NCI-H1048 (cell line): ENCODE measurements at regions not wholly inside any gene's neighbourhood (a gene's known extent, or its start where the extent isn't known, plus 50 kb on each side); places are given as distances from the start of the nearest gene placed in this dataset.
"Not testable (repeated sequence)": the region's sequence is repeated elsewhere in the genome, so short reads cannot be mapped to it uniquely, and the experiment has no call there.

Experiments used
- DNase-seq: peaks from one replicate; lab custom pipeline; 2025; lab: John Stamatoyannopoulos, UW

DNA sequence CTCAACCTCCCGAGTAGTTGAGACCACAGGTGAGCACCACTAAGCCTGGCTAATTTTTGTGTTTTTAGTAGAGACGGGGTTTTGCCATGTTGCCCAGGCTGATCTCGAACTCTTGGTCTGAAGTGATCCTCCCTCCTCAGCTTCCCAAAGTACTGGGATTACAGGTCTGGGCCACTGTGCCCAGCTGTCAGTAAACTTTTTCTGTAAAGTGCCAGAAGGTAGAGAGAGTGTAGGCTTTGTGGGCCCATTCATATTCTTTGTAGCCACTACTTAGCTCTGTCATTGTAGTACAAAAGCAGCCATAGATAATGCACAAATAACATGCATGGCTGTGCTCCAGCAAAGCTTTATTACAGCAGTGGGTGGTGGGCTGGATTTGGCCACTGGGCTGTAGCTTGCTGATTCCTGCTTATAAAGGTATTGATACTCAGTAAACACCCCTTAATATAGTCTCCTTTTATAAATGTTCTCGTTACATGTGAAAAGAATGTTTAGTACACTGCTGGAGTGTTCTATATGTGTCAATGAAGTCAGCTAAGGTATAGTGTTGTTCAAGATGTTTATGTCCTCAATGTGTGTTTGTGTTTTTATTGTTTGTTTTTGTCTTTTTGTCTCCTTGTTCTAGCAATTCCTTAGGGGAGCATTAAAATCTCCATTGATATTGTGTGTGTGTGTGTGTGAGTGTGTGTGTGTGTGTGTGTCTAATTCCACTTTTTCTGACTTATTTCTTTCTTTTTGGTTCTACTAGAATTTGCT is 644.7 kb upstream of the DPP6 start:
- no peak for DNase-seq

GRCh38 chr7:153408360-153409335 is 643.5 kb upstream of the DPP6 start:
- no peak for DNase-seq

GRCh38 chr7:153409567-153410342 is 642.4 kb upstream of the DPP6 start:
- DNase-seq, result not testable (repeated sequence)

DNA sequence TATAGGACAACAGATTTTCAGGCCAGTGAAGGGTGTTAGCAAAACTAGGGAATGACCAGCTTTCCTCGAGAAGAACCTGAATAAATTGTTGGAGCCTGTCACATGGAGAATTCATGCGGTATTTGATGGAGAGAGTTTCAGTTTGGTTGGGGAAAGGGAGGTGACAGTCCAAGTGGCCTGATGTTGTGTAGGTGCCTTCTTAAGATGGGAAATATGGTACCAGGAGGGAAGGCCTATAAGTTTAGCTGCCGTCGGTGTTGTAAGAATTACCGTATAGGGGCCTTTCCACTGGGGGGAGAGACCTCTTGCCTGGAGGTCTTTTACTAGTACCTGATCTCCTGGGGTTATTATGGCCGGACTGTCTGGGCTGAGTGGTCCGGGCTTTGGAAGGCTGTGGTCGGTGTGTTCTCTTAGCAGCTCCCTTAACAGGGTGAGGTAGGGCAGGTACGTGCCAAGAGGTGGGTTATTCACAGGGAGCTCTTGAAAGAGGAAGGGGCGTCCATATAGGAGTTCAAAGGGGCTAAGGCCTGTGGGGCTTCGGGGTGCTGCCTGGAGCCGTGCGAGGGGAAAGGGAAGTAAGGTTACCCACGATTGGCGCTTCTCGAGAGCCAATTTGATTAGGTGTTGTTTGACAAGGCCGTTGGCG is 641.1 kb upstream of the DPP6 start:
- DNase-seq, result not testable (repeated sequence)

DNA sequence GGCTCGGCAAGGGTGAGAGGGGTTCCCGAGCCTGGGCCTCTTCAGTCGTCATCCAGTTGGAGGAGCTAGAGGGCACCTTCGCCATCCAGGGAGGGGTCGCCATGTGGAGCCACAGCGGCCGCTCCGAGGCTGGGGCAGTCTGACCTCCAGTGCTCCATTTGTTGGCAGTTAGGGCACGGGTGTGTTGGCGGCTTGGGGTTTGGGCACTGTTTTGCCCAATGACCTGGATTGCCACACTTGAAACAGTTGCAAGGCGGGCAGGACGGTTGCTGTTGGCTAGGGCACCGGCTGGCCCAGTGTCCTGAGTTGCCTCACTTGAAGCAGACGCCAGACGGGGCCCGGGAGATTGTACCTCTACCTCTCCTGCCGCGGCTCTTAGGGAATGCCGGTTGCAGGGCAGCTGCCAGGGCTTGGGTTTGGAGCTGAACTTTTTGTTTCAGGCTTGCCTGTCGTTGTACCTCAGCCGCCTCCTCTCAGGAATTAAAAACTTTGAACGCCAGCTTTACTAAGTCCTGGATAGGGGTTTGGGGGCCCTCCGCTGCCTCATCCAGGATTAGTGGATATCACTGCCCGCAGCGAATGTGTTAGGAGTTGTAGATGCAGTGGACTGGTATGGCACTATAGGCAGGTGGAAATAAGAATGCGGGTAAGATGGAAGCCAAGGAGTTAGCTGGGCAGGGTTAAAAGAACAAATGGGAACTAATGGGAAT is 639.9 kb upstream of the DPP6 start:
- not testable (repeated sequence) for DNase-seq

DNA sequence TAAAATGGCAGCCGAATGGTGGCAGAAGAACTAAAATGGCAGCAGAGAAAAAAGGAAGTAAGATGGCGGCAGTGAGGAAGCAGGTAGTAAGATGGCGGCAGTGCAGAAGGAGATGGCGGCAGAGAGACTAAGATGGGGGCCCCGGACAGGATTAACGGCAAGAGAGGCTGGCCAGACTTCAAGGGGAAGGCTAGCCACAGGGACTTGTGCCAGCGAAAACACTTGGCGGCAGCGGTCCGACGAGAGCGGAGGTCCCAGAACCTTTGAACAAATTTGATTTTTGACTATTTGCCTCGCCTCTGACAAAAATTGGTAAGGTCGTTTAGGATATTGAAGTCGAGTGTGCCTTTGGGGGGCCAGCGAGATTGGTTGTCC is 639.4 kb upstream of the DPP6 start:
- not testable (repeated sequence) for DNase-seq

DNA sequence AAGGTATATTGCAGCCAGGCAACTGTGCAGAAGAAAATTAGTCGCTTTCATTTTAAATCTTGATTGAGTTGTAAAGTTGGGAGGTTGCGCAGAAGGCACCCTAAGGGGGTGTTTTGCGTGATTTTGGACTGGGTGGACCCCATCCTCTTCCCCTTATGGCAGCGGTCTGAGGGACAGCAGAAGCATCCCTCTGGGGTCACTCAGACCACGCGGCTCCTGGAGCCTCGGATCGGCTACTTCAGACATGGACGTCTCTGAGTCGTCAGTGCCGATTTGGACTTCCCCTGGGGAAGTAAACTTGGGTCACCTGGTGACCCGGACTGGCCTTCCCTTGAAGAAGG is 639.0 kb upstream of the DPP6 start:
- no peak for DNase-seq

DNA sequence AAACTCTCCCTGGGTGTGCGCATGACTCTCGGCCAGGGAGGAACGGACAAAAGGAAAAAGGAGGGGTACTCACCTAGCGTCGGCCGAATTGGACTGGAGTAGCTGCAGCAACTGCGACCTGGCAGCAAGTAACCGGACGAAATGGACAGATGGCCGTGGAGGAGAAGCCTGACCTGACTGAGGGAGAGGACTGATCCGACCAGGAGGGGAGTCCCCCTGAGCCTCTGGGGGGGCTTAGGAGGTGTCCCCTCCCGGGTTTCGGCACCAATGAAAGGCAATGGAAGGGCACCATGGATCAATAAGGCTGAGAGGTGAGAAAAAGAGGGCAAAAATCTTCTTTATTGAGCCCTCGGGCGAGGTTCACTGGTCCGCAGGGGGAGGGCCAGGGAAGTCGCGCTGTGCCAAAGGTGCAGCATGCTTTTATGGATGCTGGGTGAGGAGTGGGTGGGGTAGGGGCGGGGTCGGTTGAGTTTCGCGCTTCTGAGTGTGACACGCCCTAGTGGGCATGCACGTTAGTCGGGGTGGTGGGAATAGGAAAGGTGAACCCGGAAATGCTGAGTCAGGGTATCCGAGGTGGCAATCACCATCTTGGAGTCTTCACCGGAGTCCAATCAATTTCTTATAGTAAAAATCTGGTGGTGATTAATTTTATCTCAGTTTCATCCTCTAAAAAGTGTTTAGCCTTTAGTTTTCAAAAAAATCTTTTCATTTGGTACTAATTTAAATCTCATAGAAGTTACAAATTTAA is 638.5 kb upstream of the DPP6 start:
- no peak for DNase-seq

DNA sequence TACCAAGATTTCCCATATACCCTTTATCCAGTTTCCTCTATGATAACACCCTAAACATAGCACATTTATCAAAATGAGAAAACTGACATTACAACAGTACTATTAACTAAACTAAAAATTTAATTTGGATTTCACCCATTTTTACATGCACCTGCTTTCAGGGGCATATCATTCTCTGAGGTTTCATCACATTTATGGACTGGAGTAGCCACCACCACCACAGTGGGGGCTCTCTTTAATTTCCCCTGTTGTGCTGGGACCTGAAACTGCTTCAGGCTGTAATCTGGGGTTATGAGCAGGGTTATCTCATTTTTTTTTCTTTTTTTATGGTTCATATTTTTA is 637.9 kb upstream of the DPP6 start:
- no peak for DNase-seq

DNA sequence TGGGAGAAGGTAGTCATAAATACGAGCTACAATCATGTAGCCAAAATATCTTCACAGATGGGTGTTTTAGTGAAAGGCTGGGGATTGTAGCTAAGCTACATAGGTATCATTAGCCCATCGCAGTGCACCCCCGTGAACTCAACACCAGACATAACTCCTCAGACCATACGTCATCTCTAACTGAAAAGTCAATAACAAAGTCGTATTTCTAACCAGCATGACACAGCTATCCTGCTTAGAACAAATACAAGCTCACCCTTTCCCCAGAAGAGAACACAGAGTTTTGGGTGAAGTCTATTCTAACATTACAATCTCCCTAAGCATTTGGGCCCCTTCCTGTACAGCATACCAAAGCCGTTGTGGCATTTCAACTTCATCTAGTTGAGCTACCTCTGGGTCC is 636.6 kb upstream of the DPP6 start:
- DNase-seq, result no peak

DNA sequence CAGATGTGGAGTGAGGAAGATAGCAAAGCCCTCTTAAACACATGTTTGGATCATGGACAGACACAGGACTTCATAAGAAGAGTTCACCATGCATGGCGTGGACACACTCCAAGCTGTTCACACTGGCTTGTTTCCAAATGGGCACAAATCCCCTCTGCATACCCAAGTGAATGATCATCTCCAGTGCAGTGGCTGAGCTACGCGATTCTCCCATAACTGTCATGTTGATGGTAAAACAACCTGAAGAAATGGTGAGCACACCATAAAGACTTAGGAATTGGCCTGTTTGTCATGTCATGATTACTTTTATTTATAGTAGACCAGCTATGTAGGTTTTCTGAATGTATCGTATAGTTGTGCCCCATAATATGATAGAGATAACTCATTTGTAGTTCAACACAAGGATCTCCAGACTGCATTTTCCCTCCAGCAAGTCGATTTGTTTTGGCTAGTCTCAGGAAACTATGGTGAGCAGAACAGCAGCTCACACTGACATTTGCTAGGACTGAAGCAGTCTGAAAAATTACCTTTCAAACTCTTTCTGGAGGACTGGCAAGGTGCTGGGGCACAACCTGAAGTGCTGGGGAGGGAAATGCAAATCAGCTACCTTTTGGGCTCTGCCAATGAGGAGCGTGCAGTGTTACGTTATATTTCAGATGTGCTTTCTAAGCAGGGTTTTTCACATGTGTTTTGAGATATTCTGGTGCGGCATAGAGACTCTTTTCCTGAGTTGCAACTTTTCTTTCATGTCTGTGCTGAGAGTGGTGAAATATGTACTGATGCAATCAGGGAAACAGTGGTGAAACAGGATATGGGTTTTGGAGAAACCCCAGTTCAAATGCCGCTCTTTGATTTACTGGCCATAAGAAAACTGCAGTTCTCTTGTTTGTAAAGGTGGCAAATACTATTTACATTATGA is 629.6 kb upstream of the DPP6 start:
- DNase-seq, result no peak

DNA sequence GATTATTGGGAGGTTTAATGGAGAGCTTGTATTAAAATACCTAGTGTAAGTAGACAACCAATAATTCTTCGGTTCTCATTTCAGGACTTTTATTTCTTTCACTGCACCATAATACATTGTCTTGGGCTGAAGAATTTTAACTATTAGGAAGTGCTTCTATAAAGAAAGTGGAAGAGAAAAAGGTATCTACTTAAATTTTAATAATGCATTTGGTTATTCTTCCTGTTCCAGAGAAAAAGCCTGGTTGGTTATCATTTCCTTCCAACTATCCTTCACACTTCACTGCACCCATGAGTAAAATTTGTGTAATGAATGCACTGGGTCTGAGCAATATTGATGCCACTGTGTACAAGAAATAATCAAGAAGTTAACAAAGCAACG is 629.0 kb upstream of the DPP6 start:
- no peak for DNase-seq

DNA sequence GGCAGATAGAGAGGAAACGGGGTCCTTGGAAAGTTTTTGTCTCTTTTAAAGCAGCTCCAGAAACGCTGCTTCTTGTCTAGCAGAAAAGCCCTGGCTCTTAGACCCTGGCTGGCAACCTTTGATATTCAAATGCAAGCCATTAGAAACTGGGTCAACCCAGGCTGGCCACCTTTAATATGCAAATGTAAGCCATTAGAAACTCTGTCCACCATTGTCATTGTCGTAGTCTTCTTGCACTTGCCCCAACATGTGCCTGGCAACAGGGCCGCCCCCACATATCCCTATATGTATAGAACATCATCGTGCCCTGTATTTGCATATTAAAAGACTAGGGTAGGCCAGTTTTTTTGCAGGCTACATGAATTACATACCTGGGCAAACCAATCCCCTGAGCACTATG is 621.3 kb upstream of the DPP6 start:
- DNase-seq, result peak; percentile 1

GRCh38 chr7:153432063-153432462 is 620.1 kb upstream of the DPP6 start:
- DNase-seq, result no peak

- no peak for DNase-seq
Measured at GRCh38 chr7:153433223-153433622, 619.0 kb upstream of the DPP6 start.

GRCh38 chr7:153440715-153441114 is 611.5 kb upstream of the DPP6 start:
- DNase-seq, result no peak

GRCh38 chr7:153443032-153443701 is 609.0 kb upstream of the DPP6 start:
- DNase-seq, result no peak

DNA sequence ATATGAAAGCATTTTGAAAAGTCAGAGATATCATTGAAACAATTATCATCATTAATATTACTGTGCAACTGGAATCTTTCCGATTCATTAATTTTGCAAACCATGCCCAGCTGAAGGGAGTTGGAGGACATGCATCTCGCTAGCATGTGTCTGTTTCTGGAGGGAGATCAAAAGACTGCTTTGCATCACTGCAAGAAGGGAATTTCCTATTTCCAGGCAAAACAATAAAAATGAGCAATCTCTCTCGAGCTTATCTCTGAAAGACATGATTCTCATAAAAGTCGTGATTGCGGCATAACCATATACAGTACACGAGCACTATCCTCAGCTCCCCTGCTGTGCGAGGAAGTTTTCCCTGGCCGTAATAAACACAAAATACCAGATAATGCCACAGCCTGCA is 607.6 kb upstream of the DPP6 start:
- no peak for DNase-seq

DNA sequence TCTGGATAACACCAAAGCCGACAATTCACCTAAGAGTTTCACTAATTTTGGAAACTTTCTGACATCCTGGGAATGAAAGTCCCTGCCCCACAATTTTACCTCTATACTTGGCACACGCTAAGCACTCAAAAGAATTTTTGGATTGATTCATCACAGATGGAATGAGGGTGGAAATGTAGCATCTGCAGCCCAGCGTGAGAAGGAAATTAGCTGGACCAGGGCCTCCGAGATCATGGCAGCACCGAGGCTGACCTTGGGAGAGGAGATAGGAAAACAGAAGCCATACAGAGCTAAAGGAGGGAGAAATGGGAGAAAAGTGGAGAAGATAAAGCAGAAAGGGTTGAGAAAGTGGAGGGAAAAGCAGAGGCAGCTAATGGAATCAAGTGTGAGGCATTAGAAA is 606.6 kb upstream of the DPP6 start:
- DNase-seq, result no peak
